Medulla oblongata (tissue), 1 donor: ENCODE measurements at regions not wholly inside any gene's neighbourhood (a gene's known extent, or its start where the extent isn't known, plus 50 kb on each side); places are given as distances from the start of the nearest gene placed in this dataset.

Source experiments
- DNase-seq: peaks from one replicate; pipeline ENCODE4 v3.0.0-alpha.2; 2015; ENCODE audit errors: extremely low spot score

GRCh38 chr10:107422681-107423080, 258.2 kb upstream of the SORCS1 start:
- DNase-seq, result no peak

GRCh38 chr10:107420196-107420595, 255.7 kb upstream of the SORCS1 start:
- no peak for DNase-seq

- peak; percentile 39 for DNase-seq
These were observed 253.7 kb upstream of the SORCS1 start for GRCh38 chr10:107418085-107418806.

GRCh38 chr10:107417446-107417845, 252.9 kb upstream of the SORCS1 start:
- no peak for DNase-seq

DNA sequence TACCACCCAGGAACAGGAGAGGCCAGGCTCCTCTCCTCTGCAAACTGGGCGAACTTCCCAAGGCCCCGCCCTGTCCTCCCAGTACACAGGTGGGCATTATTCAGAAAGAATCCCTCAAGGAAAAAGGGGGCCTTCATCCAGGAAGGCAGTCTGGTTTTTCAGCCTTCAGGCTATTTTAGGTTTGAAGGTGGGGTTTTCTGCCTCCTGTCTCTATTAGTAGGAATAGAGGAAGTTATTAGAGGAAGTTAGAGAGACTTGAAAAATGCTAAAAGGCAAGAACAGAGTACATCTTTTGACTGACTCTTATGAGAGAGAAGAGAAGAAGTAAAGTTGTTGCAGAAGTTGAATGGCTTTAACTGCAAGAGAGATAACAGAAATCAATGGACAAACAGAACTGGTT, 250.9 kb upstream of the SORCS1 start:
- DNase-seq, result peak; percentile 53

GRCh38 chr10:107413971-107414370, 249.5 kb upstream of the SORCS1 start:
- DNase-seq, result no peak

DNA sequence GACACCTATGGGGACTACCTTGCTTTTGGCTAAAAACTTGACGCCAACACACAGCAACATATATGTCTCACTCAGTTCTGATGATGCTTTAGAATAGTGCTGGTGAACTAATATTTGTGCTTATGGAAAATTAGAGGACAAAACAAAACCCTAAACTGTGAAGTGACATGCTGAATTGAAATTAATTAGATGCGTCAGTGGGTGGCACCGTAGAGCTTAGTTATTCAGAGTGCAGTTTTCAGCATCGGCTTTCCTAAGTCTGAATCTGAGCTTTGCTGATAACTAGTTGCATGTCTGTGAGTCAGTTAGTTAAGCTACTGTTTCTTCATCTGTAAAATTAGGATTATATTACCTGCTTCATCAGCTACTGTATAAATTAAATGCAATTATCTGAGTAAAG, 245.0 kb upstream of the SORCS1 start:
- DNase-seq, result peak; percentile 58

GRCh38 chr10:107398115-107398514, 233.6 kb upstream of the SORCS1 start:
- no peak for DNase-seq

DNA sequence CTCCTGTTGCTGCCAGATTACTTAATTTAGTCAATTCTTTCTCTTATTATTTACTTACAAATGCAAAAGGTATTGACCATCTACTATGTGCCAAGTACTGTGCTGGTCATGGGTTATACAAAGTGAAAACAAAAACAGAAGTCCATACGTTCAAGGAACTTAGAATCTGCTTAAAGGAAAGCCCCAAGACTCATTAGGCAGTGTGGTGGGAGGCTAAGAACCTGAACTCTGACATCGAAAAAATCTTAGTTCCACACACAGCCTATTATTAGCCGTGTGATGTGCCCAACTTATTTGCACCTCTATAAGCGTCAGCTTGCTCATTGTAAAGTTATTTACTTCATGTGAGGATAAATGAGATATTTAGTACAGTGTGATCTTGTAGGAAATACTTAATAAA, 227.4 kb upstream of the SORCS1 start:
- DNase-seq, result no peak

DNA sequence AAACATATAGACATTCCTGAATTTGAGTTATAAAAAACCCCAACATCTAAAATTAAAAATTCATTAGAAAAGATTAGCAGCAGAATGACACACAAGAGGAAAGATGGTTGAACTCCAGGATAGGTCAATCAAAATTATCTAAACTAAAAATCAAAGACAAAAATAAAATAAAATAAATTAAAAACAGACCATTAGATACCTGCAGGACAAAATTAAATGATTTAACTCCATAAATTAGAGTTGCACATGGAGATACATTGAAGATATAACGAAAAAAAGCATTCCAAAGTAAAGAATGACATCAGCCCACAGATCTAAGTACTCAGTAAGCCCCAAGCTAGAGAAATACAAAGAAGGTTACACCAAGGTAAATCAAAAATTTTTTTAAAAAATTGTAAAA, 226.1 kb upstream of the SORCS1 start:
- DNase-seq, result no peak

GRCh38 chr10:107383357-107383756, 218.9 kb upstream of the SORCS1 start:
- DNase-seq, result no peak

GRCh38 chr10:107379601-107380000, 215.1 kb upstream of the SORCS1 start:
- no peak for DNase-seq

GRCh38 chr10:107371801-107372200, 207.3 kb upstream of the SORCS1 start:
- DNase-seq, result no peak

DNA sequence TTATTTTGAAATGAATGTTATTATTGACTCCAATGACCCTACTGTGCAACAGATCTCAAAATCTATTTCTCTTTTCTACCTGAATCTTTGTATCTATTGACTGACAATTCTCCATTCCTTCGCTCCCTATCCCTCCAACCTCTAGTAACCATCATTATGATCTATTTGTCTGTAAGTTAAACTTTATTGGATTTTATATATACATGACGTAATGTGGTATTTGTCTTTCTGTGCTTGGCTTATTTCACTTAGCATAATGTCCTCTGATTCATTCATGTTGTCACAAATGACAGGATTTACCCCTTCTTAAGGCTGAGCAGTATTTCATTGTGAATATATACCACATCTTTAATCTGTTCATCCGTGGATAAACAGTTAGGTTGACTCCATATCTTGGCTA, 200.4 kb upstream of the SORCS1 start:
- DNase-seq, result no peak

DNA sequence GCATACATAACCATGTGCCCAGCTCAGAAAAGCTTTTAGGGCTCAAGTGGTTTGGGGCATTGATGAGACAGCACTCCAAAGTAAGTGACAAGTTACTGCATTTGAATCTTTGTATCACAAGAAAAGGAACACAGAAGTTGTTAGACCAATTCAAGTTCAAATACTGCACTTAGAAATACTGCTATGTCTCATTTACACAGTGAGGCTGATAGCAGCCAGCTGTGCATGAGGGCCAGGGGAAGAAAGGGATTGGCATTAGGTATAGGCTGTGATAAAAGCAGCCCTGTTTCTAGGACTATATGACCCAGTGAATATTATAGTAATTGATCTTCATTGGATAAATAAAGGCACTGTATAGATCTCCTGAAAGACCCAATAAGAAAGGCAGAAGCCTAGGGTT, 197.8 kb upstream of the SORCS1 start:
- DNase-seq, result no peak

DNA sequence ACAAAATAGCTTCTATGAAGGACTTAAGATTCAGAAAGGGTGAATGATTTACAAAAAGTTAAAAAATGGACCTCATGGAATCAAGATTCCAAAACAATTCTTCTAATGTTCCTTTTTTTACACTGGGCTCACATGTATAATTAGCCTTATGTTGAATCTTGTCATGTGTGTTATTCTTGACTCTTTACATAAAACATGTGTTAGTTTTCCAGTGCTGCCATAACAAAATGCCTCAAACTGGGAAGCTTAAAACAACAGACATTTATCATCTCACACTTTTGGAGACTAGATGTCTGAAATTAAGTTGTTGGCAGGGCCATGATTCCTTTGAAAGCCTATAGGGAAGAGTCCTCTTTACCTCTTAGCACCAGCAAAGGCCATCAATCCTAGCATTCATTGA, 192.5 kb upstream of the SORCS1 start:
- no peak for DNase-seq

GRCh38 chr10:107356396-107356795, 191.9 kb upstream of the SORCS1 start:
- no peak for DNase-seq

DNA sequence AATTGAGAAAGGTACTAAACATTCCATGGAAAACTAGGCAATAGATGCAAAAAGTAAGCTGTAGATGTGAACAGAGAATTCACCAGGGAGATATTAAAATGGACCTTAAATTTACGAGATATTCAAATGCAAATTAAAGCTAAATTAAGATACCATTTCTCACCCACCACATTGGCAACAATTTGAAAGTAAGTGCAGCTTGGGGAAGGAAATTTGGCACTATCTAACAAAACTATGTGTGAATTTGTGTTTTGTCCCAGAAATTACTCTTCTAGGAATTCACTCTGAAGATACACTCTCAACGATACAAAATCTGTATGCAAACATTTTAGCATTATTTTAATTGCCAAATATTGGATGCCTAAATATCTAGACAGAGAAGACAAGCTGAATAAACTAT, 178.2 kb upstream of the SORCS1 start:
- no peak for DNase-seq

DNA sequence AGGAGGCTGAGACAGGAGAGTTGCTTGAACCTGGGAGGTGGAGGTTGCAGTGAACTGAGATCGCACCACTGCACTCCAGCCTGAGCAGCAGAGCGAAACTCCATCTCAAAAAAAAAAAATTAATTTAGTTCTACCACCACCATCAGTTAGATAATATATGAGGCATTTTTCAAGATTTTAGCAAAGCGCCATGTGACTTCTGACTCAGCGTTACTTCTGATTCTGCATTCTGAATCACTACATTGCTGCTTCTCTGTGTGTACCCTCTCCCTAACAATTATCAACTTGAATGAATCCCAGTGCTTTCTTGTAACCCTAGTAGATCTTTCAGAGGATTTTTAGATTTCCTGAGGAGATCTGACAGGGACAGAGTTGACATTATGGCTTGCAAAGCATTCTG, 176.8 kb upstream of the SORCS1 start:
- no peak for DNase-seq

DNA sequence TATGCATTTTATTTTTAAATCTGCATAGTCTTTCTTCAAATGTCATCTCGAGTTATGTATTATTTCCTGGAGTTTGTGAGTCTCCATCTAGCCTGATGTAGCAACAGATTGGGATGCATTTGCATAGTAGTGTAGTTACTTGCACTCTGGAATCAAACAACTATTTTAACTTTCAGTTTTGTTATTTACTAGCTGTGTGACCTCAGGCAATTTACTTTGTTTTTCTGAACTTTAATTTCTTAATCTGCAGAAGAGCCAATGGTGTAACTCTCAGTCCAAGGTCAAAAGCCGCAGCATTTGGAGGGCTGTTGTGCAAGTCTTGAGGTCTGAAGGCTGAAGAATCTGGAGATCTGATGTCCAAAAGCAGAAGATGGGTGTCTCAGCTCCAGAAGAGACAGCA, 175.8 kb upstream of the SORCS1 start:
- DNase-seq, result no peak

GRCh38 chr10:107336061-107336460, 171.6 kb upstream of the SORCS1 start:
- no peak for DNase-seq

DNA sequence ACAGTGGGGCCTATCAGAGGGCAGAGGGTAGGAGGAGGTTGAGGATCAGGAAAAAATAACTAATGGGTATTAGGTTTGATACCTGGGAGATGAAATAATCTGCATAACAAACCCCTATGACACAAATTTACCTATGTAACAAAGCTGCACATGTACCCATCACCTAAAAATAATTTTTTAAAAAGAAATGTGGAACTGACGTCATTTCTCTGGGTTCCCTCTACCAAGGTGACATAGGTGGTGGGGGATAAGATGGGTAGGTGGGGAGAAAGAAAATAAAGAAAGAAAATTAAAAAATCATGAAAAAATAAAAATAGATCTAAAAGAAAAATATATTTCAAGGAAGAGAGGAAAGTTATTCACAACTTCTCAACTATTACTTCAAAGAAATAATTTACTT, 153.1 kb upstream of the SORCS1 start:
- no peak for DNase-seq

DNA sequence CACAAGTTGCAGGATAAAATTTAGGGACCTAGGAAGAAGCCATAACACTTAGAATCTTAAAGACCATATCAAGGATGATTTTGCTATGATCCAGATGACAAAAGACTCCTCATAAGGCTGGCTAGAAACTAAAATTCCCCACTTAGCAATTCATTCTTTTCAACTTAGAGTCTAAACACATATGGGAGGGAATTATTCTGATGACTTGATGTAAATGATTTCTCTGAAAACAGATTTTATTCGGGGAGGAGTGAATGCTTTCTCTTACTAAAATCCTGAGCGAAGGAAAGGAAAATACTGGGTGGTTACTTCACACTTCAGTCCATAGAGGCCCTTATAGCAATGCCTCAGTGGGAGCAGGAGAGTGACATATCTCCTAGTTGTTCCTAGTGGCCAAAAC, 138.7 kb upstream of the SORCS1 start:
- no peak for DNase-seq

- DNase-seq, result no peak
These were observed 135.1 kb upstream of the SORCS1 start for GRCh38 chr10:107299606-107300005.
